Fibroblast of lung (primary cell): ENCODE measurements at regions not wholly inside any gene's neighbourhood (a gene's known extent, or its start where the extent isn't known, plus 50 kb on each side); places are given as distances from the start of the nearest gene placed in this dataset.

ENCODE experiments used
- CTCF ChIP-seq, 2 donors: IDR thresholded peaks in 1 of 2; conservative IDR thresholded peaks in 1 of 2; 1 replicate in 1 of 2; 2 replicates in 1 of 2; pipeline ENCODE4 v1.5.1; 2011 to 2012; ENCODE audit warnings: low read length in 2 of 2, control low read depth in 1 of 2, inconsistent platforms in 1 of 2, low read depth in 1 of 2, mild to moderate bottlenecking in 1 of 2
- EZH2 ChIP-seq: IDR thresholded peaks from 2 replicates; pipeline ENCODE4 v1.5.1; 2012; ENCODE audit warnings: low read length, control low read depth, mild to moderate bottlenecking; ENCODE audit errors: missing control alignments

- TF ChIP-seq CTCF (conservative IDR thresholded peaks at IDR 0.05 in 1 of 2, IDR thresholded peaks at IDR 0.05 in 1 of 2; ENCODE audit: low read depth in 1 of 2, low read length in 2 of 2) (no peak), EZH2 (no peak)
Measured at GRCh38 chr5:173535976-173536639, 80.3 kb downstream of the BOD1 start.
